ENCODE measurements at regions not wholly inside any gene's neighbourhood (a gene's known extent, or its start where the extent isn't known, plus 50 kb on each side); places are given as distances from the start of the nearest gene placed in this dataset.

- DNase-seq (ENCODE audit: low spot score) = no peak
Observed at GRCh38 chr17:13405080-13405479, 196.6 kb downstream of the HS3ST3A1 start.

GRCh38 chr17:13403982-13404946 lies 197.5 kb downstream of the HS3ST3A1 start:
- DNase-seq (ENCODE audit: low spot score) = no peak

DNA sequence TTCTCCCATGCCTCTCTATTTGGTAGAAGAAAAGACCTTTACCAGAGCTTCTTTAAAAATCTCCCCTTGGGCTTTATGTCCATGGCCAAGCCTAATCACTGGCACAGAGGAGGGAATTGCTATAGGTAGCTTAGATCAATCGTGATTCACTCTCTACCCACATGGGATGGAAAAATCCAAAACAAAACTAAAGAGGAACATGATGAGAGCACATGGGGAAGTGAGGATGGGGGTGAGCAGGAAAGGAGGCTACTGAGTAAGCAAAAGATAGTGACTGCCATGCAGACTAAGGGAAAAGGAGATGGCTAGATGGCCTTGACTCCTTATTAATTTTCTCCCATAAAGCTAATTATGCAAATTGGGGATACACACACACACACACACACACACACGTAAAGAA lies 201.2 kb downstream of the HS3ST3A1 start:
- DNase-seq (ENCODE audit: low spot score) = no peak

DNA sequence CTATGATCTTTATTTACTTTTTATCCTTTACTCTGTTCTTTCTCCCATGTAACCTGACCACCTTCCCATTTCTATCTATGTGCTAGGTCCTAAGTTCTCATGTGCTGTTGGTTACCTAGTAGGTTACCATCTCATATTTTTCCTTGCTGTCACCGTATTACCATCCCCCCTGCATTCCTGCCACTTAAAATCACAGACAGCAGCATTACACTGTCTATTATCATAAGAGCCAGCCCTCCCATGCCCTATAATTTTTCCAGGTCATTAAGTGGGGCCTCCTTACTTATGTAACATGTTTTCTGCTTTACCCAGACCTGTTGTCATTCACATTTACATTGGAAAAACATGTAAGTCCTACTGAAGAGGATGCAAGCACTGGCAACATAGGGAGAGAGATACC lies 202.9 kb downstream of the HS3ST3A1 start:
- no peak for DNase-seq (ENCODE audit: low spot score)

- DNase-seq (ENCODE audit: low spot score) = no peak
Observed at GRCh38 chr17:13398091-13398490, 203.6 kb downstream of the HS3ST3A1 start.

DNA sequence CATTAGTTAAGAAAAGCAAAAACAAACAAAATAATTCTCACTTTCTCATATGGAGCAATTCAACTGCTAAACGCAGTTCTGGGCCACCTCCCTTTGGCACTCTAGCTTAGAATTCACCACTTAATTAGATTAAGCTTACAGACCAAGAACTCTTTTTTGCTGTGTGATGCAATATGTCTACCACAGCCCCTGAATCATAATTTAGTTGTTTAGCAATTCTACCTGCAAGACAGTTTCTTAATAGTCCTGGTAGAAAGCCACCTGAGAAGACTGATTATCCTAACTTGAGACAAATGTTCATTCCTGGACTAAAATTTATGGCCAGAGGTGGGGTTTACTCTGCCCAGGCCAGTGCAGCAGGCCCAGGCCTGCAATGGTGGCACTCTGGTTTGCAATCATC lies 205.9 kb downstream of the HS3ST3A1 start:
- no peak for DNase-seq (ENCODE audit: low spot score)

DNA sequence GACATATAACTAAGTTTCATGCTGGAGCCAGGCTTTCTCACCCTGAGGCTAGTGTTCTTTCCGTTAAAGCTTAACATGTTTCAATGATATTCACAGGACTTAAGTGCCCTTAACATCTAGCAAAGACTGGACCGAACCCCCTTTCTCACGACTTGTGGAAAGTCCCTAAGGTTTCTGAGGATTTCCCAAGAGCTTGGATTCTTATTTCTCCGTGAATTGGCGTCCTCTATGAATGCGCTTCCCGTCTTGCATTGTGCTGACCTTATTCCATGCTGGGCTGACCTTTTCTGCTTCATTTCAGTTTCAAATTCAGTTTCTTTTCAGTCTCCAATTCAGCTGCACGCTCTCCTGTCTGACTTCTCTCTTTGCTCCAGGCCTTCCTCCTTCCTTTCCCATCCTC lies 206.4 kb downstream of the HS3ST3A1 start:
- DNase-seq (ENCODE audit: low spot score) = no peak

DNA sequence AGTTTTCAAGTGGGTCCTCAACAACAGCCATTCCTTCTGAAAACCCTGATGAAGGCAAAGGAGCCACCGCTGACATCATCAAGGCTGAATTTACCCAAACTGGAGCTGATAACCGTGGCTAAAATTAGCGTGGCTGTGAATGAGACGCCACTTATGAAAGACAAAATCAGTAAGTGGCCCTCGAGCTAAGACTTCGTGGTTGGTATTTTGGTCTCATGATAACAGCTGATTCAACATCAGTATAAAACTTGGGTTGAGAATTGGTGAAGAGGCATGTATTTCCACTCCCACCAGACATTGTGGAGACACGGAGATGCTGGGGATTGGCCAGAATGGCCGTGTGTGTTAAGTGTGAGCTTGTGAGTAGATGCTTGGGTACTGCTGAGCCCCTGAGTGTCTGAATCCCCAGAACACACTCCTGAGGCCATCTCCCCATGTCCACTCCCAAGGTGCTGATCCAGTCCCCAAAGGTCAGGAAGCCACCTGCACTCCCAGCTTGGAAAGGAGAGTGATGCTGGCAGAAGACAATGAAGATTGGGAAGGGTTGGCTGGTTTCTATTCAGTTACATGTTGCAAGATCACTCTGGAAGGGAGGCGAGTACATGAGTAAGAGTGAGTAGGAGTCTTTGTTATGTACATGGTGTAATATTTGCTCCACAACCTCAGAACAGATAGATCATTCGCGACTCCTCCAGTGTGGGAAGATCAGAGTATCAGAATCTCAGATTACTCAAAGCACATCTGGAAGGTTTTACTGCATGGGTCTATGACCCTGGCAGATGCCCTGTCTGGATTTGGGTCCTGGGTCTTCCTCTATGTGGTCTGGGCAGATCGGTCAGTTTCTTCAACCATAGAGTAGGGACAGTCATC lies 207.7 kb downstream of the HS3ST3A1 start:
- DNase-seq (ENCODE audit: low spot score) = no peak

DNA sequence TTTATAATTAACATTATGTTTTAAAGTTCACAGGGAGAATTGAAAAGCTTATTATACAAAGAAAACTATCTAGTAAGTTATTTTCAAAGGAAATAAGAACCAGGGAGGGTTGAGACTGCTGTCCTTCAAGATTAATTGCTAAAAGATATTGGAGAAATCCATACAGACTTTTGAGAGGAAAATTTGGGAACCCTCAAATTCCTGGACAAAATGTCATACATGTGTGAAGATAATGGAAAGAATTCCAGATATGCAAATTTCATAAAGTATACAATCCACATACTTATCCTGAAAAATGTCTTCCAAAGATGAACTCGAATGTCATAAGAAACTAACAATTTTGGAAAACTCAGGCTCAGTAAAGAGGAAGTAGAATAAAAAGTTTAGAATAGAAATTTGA lies 213.8 kb downstream of the HS3ST3A1 start:
- DNase-seq (ENCODE audit: low spot score) = no peak

GRCh38 chr17:13387236-13387635 lies 214.5 kb downstream of the HS3ST3A1 start:
- no peak for DNase-seq (ENCODE audit: low spot score)

DNA sequence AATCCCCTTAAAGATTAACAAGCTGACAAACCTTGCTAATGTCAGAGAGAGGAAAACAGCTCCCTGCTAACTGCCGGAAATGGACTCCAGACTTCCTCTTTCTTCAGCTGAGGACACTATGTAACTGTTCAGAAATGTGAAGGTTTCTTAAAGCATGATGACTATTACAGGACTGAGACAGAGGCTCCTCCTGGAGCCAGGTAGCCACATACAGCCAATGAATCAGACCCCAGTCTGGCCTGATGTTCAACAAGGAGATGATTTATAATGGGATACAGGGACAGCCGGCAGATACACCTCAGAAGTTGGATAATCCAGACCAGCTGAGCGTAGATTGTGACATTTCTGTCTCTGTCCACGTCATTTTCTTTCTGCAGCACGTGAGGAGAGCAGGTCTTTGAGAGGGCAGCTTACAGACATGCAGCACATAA lies 216.2 kb downstream of the HS3ST3A1 start:
- DNase-seq (ENCODE audit: low spot score) = no peak

GRCh38 chr17:13384626-13385025 lies 217.1 kb downstream of the HS3ST3A1 start:
- no peak for DNase-seq (ENCODE audit: low spot score)

DNA sequence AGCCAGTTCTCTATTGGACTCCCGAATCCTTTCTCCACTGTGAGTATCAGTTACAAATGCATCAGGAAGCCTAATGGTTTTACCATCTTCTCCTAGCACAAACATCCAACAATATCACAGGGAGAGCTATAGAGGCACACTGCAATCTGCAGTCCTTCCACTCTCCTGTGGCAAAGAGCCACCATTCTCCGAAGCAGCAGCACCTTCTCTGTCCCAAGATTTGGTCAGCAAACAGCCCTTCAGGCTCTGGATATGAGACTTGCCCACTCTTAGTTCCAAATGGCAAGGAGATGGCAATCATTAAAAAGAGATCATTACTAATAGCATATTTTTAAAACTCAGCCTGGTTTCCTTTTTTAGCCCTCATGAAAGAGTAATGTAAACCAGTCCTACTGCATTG lies 223.4 kb downstream of the HS3ST3A1 start:
- DNase-seq (ENCODE audit: low spot score) = no peak

GRCh38 chr17:13374203-13375143 lies 227.3 kb downstream of the HS3ST3A1 start:
- DNase-seq (ENCODE audit: low spot score) = no peak

- no peak for DNase-seq (ENCODE audit: low spot score)
Observed at GRCh38 chr17:13372432-13372831, 229.3 kb downstream of the HS3ST3A1 start.

- DNase-seq (ENCODE audit: low spot score) = no peak
Observed at GRCh38 chr17:13367154-13367553, 234.6 kb downstream of the HS3ST3A1 start.

- DNase-seq (ENCODE audit: low spot score) = no peak
Observed at GRCh38 chr17:13365331-13365730, 236.4 kb downstream of the HS3ST3A1 start.

- no peak for DNase-seq (ENCODE audit: low spot score)
Observed at GRCh38 chr17:13363771-13364170, 238.0 kb downstream of the HS3ST3A1 start.

GRCh38 chr17:13362341-13363122 lies 239.2 kb downstream of the HS3ST3A1 start:
- DNase-seq (ENCODE audit: low spot score) = no peak

- DNase-seq (ENCODE audit: low spot score) = no peak
Observed at GRCh38 chr17:13359774-13360173, 242.0 kb downstream of the HS3ST3A1 start.

DNA sequence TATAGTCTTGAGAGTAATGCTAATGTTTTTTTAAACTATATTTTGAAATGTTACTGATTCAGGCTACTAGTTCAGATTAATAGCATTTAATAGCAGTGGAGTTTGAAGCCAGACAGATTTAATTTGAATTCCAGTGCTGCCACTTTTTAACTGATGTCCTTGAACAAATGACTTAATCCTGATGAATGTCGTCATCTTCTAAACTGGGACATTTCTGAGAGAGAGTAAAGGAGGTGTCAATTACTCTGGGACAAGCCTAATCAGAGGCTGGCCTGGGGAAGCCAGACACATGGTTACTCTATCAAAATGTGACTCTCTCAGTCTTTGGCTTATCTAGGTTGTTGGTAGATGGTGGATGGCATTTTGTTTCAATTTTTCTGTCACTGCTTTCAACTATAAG lies 246.7 kb downstream of the HS3ST3A1 start:
- DNase-seq (ENCODE audit: low spot score) = no peak

Measured in left forelimb (tissue), 1 donor.